Progenitor cell of endocrine pancreas (in vitro differentiated cells): ENCODE measurements at regions not wholly inside any gene's neighbourhood (a gene's known extent, or its start where the extent isn't known, plus 50 kb on each side); places are given as distances from the start of the nearest gene placed in this dataset.
"Not testable (repeated sequence)": the region's sequence is repeated elsewhere in the genome, so short reads cannot be mapped to it uniquely, and the experiment has no call there.

Experiments
- DNase-seq: peaks from one replicate; pipeline ENCODE4 v3.0.0; 2021; ENCODE audit warnings: low spot score; ENCODE audit not compliant: unreplicated experiment
- H3K27ac Mint-ChIP-seq: 2 replicates; pipeline ENCODE4 v1.8.0; 2021; ENCODE audit warnings: mild to moderate bottlenecking, moderate library complexity, mixed read lengths
- H3K27me3 Mint-ChIP-seq: 2 replicates; pipeline ENCODE4 v1.8.0; 2021; ENCODE audit warnings: mixed read lengths
- H3K36me3 Mint-ChIP-seq: 2 replicates; pipeline ENCODE4 v1.8.0; 2022; ENCODE audit warnings: mixed read lengths; ENCODE audit not compliant: insufficient read depth
- H3K4me1 Mint-ChIP-seq: 2 replicates; pipeline ENCODE4 v1.8.0; 2021; ENCODE audit warnings: low read depth, mixed read lengths
- H3K4me3 Mint-ChIP-seq: 2 replicates; pipeline ENCODE4 v1.8.0; 2021; ENCODE audit warnings: low read depth, mild to moderate bottlenecking, moderate library complexity, mixed read lengths
- H3K9me3 Mint-ChIP-seq: 2 replicates; pipeline ENCODE4 v1.8.0; 2021; ENCODE audit warnings: low read depth, mixed read lengths
- CTCF ChIP-seq: fragments of 200-600 bp; sonication (generic); IDR thresholded peaks from one replicate; pipeline ENCODE4 v1.5.0; 2021; ENCODE audit warnings: antibody characterized with exemption, mild to moderate bottlenecking; ENCODE audit not compliant: unreplicated experiment

GRCh38 chr11:134958336-134958640 is 546.2 kb upstream of the B3GAT1 start:
- Mint-ChIP-seq H3K9me3 (no peaks in the 10 kb centered on the region), H3K27ac (no peak overlapping the region), H3K4me3 (no peak overlapping the region), H3K4me1 (peaks cover 2% of the 10 kb centered on the region), H3K27me3 (peaks cover 23% of the 10 kb centered on the region), H3K36me3 (no peaks in the 10 kb centered on the region)
- no peak for TF ChIP-seq CTCF
- no peak for DNase-seq

DNA sequence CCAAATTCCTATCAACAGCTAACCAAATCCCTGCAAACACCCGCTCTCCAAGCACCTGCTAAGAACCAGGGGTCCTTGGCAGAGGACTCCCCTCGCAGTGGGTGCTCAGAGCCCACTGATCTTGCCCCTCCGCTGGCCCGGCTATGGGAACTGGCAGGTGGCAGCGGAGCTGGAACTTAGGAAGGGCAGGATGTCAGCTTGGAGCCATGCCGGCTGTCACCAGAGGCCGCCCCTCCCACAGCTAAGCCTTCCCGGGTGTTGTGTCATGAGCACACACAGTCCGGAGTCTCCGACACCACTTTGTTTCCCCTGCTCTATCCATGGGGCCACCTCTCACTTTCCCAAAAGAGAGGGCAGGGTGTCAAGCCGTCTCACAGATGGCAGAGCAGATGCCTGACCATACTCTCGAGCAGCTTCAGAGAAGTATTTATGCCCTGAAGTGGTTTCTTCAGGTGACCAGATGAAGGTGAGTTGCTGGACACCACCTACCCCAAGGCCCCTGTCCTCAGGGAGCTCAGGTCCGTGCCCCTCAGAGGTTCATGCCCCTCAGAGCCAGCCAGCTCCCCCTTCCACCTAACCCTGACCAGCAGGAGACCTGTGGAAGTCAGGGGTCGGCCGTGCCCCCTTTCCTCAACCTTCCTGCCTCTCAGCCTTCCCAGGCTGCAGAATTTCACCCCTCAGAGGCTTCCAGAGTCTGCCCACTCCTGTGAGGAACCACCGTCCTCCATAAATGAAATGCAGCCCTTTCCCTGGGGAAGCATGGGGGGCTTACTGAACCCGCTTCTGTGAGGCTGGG is 545.7 kb upstream of the B3GAT1 start:
- H3K9me3 Mint-ChIP-seq = no peaks in the 10 kb centered on the region
- TF ChIP-seq CTCF = no peak
- DNase-seq = no peak
- H3K36me3 Mint-ChIP-seq = no peaks in the 10 kb centered on the region
- H3K4me1 Mint-ChIP-seq = peaks cover 2% of the 10 kb centered on the region
- H3K4me3 Mint-ChIP-seq = no peak overlapping the region
- peaks cover 23% of the 10 kb centered on the region for H3K27me3 Mint-ChIP-seq
- no peak overlapping the region for H3K27ac Mint-ChIP-seq

- Mint-ChIP-seq H3K4me3 (no peak overlapping the region), H3K4me1 (peaks cover 2% of the 10 kb centered on the region), H3K27ac (no peak overlapping the region), H3K27me3 (peaks cover 22% of the 10 kb centered on the region), H3K9me3 (no peaks in the 10 kb centered on the region), H3K36me3 (no peaks in the 10 kb centered on the region)
- DNase-seq = no peak
- TF ChIP-seq CTCF = no peak
These were observed 544.6 kb upstream of the B3GAT1 start for GRCh38 chr11:134956450-134957210.

DNA sequence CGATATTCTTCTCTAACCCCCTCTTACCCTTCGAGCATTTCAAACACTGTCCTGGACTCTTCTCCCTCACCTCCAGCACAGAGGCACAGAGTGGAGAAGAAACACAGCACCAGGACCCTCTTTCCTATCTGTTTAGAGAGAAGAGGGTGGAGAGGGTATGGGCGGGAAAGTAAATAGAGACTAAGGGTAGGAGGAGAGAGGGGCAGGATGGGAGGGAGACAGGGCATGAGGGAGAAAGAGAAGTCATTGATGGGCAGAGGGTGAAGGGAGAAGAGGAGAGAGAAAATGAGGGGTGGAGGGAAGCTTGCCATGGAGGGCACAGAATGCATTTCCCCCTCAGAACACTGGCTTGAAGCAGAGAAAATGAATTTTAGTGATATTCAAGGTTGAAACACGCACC is 543.9 kb upstream of the B3GAT1 start:
- not testable (repeated sequence) for H3K9me3 Mint-ChIP-seq, H3K36me3 Mint-ChIP-seq, H3K4me3 Mint-ChIP-seq, DNase-seq, H3K4me1 Mint-ChIP-seq, H3K27ac Mint-ChIP-seq
- H3K27me3 Mint-ChIP-seq = peaks cover 23% of the 10 kb centered on the region

GRCh38 chr11:134955281-134955680 is 543.2 kb upstream of the B3GAT1 start:
- Mint-ChIP-seq H3K27ac (no peak overlapping the region), H3K4me3 (no peak overlapping the region), H3K27me3 (peaks cover 23% of the 10 kb centered on the region), H3K36me3 (no peaks in the 10 kb centered on the region), H3K9me3 (no peaks in the 10 kb centered on the region), H3K4me1 (no peaks in the 10 kb centered on the region)
- DNase-seq = no peak
- no peak for TF ChIP-seq CTCF

DNA sequence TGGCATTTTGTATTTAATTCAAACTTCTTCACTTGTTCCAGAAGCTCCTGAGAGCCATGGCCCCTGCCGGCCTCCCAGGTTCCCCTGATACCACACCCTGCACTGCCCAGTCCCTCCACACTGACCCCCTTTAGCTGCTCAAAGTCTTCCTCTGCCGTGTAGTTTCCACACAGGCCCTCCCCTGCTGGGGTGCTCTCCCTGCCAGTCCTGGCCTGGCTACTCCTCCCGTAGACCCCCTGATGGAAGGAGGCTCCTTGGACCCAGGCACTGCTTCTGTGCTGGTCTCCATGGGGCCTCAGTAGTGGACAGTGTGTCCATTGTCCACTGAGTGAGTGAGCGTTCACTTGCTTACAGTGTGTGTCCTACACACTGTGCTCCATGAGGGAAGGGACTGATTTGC is 542.4 kb upstream of the B3GAT1 start:
- not testable (repeated sequence) for H3K36me3 Mint-ChIP-seq, H3K4me1 Mint-ChIP-seq, H3K27ac Mint-ChIP-seq, H3K4me3 Mint-ChIP-seq, H3K9me3 Mint-ChIP-seq, DNase-seq
- peaks cover 29% of the 10 kb centered on the region for H3K27me3 Mint-ChIP-seq

DNA sequence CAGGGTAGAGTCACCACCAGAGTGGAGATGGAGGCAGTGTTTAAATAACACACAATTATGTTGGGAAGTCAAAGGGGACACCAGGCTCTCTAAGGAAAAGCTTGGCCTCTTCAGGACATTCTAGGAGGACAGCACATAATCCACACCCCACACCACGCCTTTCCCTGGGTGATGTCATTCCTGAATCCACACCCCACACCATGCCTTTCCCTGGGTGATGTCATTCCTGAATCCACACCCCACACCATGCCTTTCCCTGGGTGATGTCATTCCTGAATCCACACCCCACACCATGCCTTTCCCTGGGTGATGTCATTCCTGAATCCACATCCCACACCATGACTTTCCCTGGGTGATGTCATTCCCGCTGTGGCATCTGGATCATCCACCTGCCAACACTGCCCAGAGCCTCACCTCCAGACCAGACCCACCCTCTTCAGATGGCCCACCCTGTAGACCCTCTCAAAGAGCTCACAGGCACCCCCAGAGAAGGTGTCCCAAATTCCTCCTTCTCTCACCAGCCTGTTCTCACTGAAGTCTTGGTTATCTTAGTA is 541.5 kb upstream of the B3GAT1 start:
- H3K27ac Mint-ChIP-seq, H3K9me3 Mint-ChIP-seq, H3K4me1 Mint-ChIP-seq, DNase-seq, H3K4me3 Mint-ChIP-seq, H3K36me3 Mint-ChIP-seq: not testable (repeated sequence)
- peaks cover 25% of the 10 kb centered on the region for H3K27me3 Mint-ChIP-seq
